HG03139 (cell line): ENCODE measurements at regions not wholly inside any gene's neighbourhood (a gene's known extent, or its start where the extent isn't known, plus 50 kb on each side); places are given as distances from the start of the nearest gene placed in this dataset.

Experiments
- ATAC-seq: cut with Tn5 transposase; IDR thresholded peaks from one replicate; pipeline ENCODE4 v1.9.1; 2021; ENCODE audit not compliant: unreplicated experiment

DNA sequence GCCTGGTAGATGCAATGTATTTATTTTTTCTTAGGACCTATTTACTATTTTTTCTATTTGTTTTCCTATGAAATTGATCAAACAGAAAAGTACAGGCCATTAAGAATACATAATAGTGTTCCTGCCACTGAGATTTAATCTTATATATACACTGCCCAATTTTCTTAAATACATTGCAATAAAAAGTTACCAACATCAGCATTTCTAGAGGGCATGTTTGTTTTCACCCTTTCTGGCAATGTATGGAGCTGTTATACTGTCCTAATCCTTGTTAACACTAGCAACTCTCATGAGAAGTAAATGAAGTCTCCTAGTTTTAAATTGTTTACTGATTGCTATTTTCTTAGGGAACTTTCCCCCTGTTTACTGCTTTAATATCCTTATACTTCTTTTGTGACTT lies 359.1 kb upstream of the SEMA3A start:
- no peak for ATAC-seq

DNA sequence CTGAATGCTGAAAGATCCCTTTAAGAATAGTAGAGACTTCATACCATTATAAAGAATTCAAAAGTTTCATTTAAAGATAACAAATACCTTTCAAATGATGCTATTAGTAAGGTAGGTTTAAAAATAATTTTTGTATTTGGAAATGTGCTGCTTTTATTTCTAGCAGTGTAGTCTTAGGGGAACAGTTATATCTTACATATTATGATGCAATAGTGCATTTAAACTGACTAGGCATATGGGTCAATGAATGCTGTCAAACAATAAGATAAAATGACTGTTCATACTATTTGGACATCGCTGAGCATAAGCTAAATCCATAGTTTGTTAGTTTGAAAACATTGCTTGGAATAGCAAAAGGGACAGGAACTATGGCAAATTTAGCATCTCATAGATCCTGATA lies 354.8 kb upstream of the SEMA3A start:
- ATAC-seq = no peak

DNA sequence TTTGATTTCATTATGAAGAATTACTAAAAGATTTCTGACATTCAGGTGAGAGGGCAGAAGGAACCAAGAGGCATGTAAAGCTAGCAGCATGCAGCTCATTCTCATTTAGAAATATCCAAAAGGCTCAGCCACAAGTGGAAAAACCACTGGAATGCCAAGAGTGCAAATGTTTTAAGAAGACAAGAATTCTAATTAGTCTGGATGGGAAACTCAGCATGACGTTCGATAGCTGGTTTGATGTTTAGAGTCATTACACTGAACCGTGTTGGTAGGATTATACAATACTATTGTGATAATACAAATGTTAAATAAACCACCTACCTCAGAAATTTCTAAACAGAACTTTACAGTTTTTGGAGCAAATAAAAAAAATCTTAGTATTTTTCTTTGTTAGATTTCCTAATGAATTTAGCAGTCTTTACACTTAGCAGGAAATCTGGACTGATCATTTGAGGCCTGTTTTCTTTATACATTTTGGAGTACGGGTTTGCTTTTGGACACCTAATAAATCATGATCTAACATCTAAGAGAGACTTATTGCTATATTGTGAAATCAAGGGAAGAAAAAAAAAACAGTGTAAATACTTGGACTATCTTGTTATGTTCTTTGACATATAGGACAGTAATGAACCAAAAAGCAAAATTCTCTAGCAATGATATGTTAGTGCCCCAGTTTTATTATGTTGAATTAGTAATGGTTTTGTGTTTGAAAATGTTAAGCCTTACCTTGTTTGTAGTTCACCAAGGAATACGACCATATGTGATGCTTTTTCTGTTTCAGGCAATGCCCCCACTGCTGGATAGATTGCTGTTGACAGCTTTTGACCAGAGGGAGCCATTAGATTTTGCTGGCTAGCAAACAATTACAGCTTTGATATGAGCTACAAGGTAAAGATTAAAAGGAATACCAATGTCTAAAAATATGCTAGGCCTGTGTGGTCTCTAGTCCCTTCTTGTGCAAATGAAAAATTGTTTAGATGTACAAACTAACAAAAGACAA lies 354.1 kb upstream of the SEMA3A start:
- ATAC-seq = no peak

DNA sequence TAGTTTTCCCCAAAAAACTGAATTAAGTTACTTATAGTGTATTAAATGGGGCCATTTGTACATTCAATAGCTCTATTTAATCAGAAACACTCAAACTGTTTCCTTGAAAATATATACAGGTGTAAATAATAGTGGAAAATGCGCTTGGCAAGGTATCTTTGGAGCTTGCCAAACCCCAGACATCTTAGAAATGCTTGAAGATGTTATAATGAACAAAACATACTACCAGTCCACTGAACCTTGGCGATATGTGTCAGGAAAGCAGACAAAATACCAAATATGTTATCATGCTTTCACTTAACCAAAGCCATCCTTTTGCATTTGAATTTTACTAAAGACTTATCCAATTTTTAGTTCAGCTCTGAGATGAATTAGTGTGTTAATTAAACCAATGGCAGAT lies 352.7 kb upstream of the SEMA3A start:
- ATAC-seq = no peak

DNA sequence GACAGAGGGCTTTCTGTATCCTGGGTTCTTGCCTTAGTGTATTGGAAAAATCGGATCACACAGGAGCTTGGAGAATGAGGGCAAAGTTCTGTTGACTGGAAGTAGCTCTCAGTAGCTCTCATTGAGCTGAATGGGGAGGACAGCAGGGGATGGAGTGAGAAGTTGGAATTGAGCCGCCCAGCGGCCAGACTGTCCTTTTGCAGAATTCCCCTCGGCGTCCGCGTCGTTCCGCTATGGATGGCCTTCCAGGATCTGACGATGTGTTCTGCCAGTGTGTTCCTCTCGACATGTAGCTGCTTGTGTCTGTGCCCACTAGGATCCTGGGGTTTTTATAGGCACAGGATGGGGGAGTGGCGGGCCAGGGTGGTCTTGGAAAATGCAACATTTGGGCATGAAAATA lies 351.8 kb upstream of the SEMA3A start:
- no peak for ATAC-seq

DNA sequence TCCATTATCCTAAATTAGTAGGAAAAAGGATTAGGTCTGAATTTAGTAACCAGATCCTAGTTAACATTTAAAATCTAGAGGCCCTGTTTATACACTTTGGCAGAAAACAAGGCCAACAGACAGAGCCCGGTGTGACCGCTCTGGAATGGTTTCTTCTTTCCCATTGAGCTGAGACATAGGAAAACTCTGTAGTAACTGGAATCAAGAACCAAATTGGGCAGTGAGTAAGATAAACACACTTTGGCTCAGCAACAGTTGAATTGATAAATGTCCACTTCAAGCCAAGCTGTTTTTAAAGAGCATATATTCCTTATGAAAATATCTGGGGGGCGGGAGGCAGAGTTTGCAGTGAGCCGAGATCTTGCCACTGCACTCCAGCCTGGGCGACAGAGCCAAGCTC lies 343.7 kb upstream of the SEMA3A start:
- no peak for ATAC-seq

DNA sequence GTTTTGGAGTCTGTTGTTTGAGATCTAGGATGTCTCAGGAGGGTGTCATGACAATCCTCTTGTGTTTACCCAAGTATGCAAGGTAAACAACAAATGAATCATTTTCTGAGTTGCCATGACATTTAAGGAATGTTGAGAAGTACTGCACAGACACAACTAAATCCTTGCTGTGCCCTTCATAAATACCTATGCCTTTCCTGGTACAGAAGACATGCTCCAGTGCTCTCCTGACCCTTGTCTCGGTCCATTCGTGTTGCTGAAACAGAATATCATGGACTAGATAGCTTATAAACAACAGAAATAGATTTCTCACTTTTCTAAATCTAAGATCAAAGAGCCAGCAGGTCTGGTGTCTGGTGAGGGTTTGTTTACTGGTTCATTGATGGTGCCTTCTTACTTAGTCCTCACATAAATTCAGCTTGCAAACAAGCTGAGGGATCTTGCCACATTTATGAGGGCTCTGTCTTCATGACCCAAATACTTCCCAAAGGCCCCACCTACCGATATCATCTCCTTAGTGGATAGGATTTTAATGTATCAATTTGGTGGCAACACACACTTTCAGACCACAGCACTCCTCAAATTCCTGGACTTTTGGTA lies 341.8 kb upstream of the SEMA3A start:
- no peak for ATAC-seq

DNA sequence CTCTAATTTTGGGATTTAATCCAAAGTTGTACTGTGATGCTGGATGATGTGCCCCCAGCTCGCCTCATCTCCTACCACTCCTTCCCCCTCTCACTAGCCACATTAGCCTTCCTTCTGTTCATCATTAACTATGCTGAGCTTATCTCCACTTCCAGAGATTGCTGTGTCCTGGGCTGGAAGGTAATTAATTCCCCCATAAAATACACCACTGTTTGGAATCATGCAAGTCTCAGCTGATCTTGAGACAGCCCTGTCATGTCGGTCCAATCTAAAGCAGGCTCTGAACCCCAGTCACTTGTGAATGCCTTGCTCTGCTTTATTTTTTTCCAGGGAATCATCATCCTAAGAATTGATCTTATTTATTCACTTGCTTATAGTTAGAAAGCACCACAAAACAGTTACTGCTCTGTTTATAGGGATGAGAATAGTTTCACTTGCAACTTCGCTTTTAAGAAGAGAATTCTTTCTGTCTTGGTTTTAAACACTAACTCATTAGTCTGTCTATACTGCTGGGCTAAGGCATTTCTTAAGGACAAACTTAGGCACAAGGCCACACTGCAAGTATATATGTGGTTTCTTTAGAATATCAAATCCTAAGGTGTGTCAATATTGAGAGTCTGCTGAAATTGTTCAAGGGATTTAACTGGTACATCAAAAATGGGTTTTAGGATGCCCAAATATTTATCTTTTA lies 341.1 kb upstream of the SEMA3A start:
- no peak for ATAC-seq

DNA sequence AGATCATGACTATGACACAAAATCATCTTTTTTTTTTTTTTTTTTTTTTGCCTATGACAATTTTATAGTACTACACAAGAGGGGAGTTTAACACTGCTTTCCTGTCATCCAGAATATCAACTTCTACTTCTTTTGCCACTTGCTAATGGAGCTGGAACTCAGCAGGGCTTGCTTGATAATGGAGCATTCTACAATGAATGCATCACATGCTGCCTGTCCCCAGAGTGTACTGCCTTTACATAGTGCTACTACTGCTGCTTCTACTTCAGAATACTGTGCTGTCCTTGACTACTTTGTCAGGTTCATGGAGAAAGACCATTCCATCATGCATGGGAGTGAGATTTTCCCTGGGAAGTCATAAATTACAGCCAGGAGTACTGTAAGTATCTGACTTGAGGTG lies 338.6 kb upstream of the SEMA3A start:
- ATAC-seq = no peak

DNA sequence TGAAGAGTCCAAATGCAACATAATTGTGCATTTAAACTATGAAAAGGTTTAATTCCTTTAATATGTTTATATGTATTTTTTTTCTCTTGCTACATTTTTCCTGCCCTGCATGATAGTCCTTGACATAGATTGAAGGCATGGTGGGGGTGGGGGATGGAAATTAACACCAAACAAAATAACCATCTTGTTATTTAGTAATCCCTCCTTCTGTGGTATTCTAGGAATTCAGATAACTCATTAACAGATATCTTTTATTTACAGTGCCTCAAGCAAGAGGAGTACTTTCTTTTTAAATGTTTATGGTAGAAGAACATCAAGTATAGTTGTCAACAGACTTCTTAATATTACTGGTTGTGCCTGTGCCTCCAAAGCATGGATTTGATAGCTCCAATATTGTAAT lies 337.6 kb upstream of the SEMA3A start:
- no peak for ATAC-seq

DNA sequence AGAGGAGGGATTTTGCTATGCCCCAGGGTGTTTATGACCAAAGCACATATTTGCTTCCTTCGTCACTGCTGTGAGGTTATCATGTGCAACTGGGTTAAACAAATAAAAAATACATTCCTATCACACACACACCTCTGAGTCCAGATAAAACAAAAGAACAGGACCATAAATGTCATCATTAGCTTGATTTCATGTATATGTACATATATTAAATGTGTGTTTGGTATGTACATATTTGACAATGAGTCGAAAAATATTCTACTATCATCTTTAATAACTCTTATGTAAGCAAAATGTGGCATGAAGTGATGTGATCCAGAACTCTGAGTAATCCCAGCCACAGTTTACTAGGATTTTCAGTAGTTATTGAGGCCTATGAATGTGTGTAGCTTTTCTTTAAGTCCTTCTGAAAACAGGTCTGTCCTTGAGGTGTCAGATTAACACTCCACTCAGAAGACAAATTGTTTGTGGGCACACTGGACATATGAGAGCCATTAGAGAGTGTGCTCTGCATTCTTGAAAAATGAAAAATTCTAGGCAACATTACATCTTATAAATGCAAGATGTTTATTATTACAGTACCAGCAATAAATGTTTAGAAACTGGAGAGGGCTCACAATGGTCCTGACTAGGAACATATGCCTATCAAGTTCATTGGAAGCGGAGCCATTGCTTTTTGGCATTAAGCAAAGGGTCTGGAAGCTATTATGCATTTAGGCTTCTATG lies 335.1 kb upstream of the SEMA3A start:
- ATAC-seq = no peak

DNA sequence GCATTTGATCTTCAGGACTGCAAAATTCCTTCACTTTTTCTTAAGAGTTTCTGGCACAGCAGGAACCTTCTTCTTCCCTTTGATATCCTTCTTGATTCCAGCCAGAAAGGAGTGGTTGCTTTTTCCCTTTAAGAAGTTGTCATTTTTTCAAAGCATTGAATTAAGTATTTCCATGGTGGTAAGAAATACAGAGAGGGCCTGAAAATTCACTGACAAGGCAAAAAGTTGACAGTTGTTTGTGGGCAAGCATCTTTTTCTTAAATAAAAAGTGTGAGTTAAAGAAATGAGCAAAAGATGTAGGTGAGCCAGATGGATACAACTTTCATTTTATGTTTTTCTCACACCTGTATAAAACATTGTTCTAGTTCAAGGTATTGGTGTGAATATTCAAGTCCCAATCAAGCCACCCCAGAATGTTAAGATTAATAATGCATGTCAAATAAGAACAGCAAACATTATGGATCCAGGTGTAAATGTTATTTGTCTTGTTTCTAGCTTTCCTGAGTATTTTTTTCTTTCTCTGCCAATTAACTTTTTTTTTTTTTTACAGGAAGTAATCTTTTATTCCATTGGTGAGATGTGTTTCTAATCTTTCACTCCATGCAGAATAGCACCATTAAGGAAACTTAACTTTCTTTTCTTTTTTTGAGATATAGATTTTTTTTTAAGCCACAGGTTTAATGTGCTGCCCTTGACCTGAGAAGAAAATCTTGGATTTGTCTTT lies 334.3 kb upstream of the SEMA3A start:
- no peak for ATAC-seq

DNA sequence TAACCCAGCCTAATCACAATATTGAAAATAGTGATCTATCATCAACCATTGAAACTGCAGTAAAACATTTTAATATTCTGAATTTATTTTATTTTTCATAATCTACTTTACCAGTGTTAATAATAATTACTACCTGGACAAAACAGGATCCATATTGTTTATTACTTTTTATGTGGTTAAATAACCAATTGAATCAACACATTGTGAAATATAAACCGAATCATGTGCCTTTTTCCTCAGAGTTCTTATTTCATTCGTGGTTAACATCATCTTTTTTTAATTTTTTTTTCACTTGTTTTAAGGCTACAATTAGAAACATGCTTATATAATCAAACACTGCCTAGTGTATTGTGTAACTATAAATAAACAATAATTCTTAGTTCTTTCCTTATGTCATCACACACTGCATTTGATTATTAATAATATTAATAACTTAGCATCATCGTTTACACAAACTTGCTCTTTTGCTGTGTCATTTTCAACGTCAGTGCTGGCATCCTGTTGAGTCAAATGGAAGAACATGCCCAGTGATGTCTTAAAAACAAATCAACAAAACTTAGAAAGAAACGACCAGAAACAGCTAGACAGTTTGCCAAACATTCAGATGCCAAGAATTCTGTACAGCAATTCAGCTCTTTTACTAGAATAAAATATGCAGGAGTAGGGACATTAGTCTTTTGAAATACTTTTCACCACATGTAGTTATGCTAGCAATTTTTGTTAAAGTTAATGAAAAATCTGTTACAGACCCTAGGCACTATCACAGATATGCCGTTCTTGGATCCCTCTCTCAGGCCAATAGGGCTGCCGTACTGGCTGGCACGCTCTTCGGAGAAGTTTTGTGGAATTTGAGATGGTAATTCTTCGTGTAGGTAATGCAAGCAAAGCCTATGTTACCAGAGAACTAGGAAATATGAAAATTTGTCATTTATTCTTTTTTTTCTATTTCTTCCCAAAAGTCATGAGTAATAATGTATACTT lies 330.4 kb upstream of the SEMA3A start:
- ATAC-seq = no peak

DNA sequence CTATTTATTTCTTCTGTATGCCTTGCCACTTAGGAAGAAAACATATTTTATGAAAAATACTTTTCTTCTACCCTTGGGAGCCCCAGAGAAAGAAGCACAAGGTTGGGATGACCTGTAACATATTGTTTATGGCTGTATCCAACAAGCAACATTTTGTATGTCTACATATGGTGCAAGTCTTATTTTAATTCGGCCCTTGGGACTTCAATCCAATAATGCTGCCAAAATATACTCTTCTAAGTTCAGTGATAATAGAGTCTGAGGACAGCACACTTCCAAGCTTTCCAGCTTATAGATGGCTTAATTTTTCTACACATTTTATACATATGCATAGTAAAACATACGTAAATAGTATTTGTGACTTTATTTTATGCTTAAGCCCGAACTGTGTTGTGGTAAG lies 318.5 kb upstream of the SEMA3A start:
- ATAC-seq = no peak

DNA sequence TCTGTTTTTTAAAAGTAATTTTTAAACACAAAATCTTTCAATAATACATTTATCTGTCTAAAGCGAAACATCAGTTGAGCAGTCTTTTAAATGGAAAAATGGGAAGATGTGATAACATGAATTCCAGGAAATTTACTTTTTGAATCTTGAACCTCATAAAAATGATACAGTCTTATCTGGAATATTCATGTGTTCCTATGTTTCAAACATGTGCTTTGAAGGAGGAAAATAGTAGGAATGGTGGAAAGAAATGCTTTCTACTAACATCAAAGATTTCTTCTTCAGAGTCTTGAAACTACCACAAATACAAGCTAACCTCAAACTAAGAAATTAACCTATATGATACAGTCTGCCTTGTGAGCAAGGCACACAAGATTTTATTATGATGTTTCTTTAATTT lies 317.5 kb upstream of the SEMA3A start:
- ATAC-seq = no peak

DNA sequence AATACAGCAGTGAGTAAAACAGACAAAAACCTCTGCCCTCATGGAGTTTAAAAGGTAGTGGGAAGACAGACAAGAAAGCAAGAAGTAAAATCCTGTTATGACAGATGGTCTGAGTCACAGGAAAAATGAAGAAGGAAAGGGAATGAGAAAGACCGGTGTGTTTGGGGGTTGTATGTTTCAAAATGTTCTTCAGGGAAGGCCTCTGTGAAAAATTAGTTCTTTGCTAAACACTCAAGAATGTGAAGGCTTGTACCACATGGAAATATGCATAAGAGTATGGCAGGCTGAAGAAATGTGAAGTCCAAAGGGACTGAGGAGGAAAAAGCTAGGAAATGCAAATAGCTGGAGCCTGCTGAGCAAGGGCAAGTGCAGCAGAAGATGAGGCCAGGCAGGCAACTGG lies 315.9 kb upstream of the SEMA3A start:
- no peak for ATAC-seq

DNA sequence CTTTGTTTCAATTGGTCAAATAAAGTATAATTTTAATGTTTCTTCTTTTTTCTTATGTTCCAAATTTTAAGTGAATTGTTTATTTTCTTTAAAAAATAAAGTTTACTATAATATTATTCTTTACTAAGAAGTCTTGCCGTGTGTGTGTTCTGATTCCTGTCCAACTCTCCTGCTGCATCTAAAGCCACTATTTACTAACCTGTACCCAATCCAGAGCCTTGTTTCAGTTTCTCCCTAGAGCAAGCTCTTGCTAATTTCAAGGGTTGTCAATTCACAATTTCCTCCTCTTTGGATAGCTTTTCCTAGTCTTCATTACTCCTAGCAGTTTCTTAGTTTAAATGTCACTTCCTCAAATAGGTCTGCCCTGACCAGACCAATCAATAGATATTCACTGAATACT lies 314.9 kb upstream of the SEMA3A start:
- ATAC-seq = no peak

DNA sequence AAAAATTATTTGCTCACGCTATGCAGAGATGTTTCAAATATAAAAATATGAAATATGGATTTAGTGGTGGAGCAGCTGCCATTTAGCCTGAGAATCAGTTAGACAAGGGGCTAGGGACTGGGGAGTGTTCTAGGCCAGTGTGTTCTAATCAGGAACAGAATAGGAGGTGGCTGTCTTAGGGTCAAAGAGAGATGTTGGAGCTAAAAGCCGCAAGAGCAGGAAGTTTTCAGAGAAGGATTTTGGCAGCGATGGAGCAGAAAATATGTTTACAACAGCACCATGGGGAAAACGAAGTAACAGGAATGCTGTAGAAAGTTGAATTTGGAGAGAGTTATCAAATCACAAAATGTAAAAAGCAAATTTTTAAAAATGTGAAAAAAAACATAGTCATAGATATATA lies 314.0 kb upstream of the SEMA3A start:
- ATAC-seq = no peak

DNA sequence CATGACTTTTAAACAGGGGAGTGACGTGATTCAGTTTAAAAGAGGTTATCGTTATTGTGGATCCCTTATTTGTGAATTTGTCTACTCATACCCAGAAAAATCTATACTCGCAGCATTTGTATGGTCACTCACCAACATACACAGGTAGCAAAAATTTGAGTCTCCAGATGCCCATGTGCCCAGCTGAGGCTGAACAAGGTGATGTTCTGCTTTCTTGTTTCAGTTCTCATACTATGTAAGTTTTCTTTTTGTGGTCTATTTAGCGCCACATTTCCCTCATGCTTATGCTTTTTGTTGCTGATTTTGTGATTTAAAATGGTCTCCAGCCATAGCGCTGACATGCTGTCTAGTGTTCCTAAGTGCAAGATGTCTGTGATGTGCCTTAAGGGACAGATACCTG lies 312.9 kb upstream of the SEMA3A start:
- ATAC-seq = no peak
